Breast epithelium (tissue), 4 donors: ENCODE measurements at regions not wholly inside any gene's neighbourhood (a gene's known extent, or its start where the extent isn't known, plus 50 kb on each side); places are given as distances from the start of the nearest gene placed in this dataset.

Experiments
- DNase-seq, 2 donors: peaks; one replicate each; pipeline ENCODE4 v3.0.0-alpha.2; 2019; ENCODE audit warnings: low spot score in 2 of 2
- H3K27ac ChIP-seq, 2 donors: fragments of 200-600 bp; sonication (generic) in 1 of 2; one replicate each; pipeline ENCODE4 v1.5.1; 2016 to 2019; ENCODE audit warnings: mild to moderate bottlenecking in 1 of 2
- H3K27me3 ChIP-seq, 2 donors: fragments of 200-600 bp; sonication (generic) in 1 of 2; one replicate each; pipeline versions ENCODE4 v1.5.1 to v1.6.0; 2017 to 2019; ENCODE audit warnings: control low read depth in 1 of 2, mild to moderate bottlenecking in 1 of 2
- H3K36me3 ChIP-seq: fragments of 200-600 bp; one replicate; pipeline ENCODE4 v1.5.1; 2019
- H3K4me1 ChIP-seq, 2 donors: fragments of 200-600 bp; sonication (generic); one replicate each; pipeline ENCODE4 v1.5.1; 2016 to 2019; ENCODE audit warnings: control low read depth in 1 of 2
- H3K4me3 ChIP-seq, 3 donors: fragments of 200-600 bp; sonication (generic); 1 replicate in 2 of 3; 2 replicates in 1 of 3; pipeline ENCODE4 v1.5.1; 2016 to 2019; ENCODE audit warnings: mild to moderate bottlenecking in 3 of 3, moderate library complexity in 2 of 3
- H3K9me3 ChIP-seq, 2 donors: fragments of 200-600 bp; sonication (generic) in 1 of 2; one replicate each; pipeline ENCODE4 v1.5.1; 2016 to 2019; ENCODE audit warnings: control low read depth in 1 of 2
- POLR2A ChIP-seq: fragments of 450-650 bp; IDR thresholded peaks from one replicate; pipeline ENCODE4 v1.6.1; 2016; ENCODE audit warnings: antibody characterized with exemption, mild to moderate bottlenecking, moderate library complexity
- POLR2AphosphoS5 ChIP-seq, 3 donors: sonication (generic); formaldehyde crosslinking; IDR thresholded peaks; one replicate each; pipeline ENCODE4 v1.6.1; 2017; ENCODE audit warnings: antibody characterized with exemption in 3 of 3
- intact Hi-C: fragments of 100-400 bp; cut with DNase I; formaldehyde crosslinking; loops from one replicate; pipeline ENCODE4 v1.15.1; 2023; ENCODE audit warnings: low total_unique reads
- TF ChIP-seq, protein P1 (sequence below), 3 donors: fragments of 450-650 bp; IDR thresholded peaks; one replicate each; pipeline ENCODE4 v1.5.1; 2016 to 2017; ENCODE audit warnings: antibody characterized with exemption in 3 of 3, mild to moderate bottlenecking in 3 of 3, moderate library complexity in 3 of 3

- intact Hi-C loops = no loop called here
- Histone ChIP-seq H3K9me3 (no peaks in the 10 kb centered on the region), H3K27me3 (no peaks in the 10 kb centered on the region), H3K36me3 (no peaks in the 10 kb centered on the region), H3K4me3 (no peak overlapping the region), H3K4me1 (no peaks in the 10 kb centered on the region), H3K27ac (no peak overlapping the region)
- no peak for DNase-seq
- no peak for TF ChIP-seq POLR2A
- TF ChIP-seq, protein P1, sequence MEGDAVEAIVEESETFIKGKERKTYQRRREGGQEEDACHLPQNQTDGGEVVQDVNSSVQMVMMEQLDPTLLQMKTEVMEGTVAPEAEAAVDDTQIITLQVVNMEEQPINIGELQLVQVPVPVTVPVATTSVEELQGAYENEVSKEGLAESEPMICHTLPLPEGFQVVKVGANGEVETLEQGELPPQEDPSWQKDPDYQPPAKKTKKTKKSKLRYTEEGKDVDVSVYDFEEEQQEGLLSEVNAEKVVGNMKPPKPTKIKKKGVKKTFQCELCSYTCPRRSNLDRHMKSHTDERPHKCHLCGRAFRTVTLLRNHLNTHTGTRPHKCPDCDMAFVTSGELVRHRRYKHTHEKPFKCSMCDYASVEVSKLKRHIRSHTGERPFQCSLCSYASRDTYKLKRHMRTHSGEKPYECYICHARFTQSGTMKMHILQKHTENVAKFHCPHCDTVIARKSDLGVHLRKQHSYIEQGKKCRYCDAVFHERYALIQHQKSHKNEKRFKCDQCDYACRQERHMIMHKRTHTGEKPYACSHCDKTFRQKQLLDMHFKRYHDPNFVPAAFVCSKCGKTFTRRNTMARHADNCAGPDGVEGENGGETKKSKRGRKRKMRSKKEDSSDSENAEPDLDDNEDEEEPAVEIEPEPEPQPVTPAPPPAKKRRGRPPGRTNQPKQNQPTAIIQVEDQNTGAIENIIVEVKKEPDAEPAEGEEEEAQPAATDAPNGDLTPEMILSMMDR (IDR thresholded peaks at IDR 0.05) = no peak
- TF ChIP-seq POLR2AphosphoS5 (IDR thresholded peaks at IDR 0.05) = no peak
These were observed 73.9 kb downstream of the RMI1 start for GRCh38 chr9:84054341-84055010.

- DNase-seq = no peak
- intact Hi-C loops = no loop called here
- Histone ChIP-seq H3K27ac (no peak overlapping the region), H3K27me3 (no peaks in the 10 kb centered on the region), H3K9me3 (no peaks in the 10 kb centered on the region), H3K4me1 (no peaks in the 10 kb centered on the region), H3K4me3 (no peak overlapping the region), H3K36me3 (no peaks in the 10 kb centered on the region)
- TF ChIP-seq POLR2A = no peak
- no peak for TF ChIP-seq POLR2AphosphoS5 (IDR thresholded peaks at IDR 0.05)
- TF ChIP-seq, protein P1 (IDR thresholded peaks at IDR 0.05) = no peak
These were observed 77.1 kb downstream of the RMI1 start for GRCh38 chr9:84057662-84058061.

GRCh38 chr9:84059936-84060335, 79.3 kb downstream of the RMI1 start:
- DNase-seq = no peak
- TF ChIP-seq POLR2AphosphoS5 (IDR thresholded peaks at IDR 0.05) = no peak
- TF ChIP-seq, protein P1 (IDR thresholded peaks at IDR 0.05) = no peak
- H3K36me3 ChIP-seq = no peaks in the 10 kb centered on the region
- H3K27ac ChIP-seq = no peak overlapping the region
- no peaks in the 10 kb centered on the region for H3K27me3 ChIP-seq
- no peak overlapping the region for H3K4me3 ChIP-seq
- H3K9me3 ChIP-seq = no peaks in the 10 kb centered on the region
- no peaks in the 10 kb centered on the region for H3K4me1 ChIP-seq
- intact Hi-C loops = no loop called here

- TF ChIP-seq POLR2A = no peak
- TF ChIP-seq POLR2AphosphoS5 (IDR thresholded peaks at IDR 0.05) = no peak
- TF ChIP-seq, protein P1 (IDR thresholded peaks at IDR 0.05) = no peak
- Histone ChIP-seq H3K9me3 (no peaks in the 10 kb centered on the region), H3K4me1 (no peaks in the 10 kb centered on the region), H3K4me3 (no peak overlapping the region), H3K27ac (no peak overlapping the region), H3K36me3 (no peaks in the 10 kb centered on the region), H3K27me3 (no peaks in the 10 kb centered on the region)
- intact Hi-C loops = no loop called here
- no peak for DNase-seq
These were observed 81.1 kb downstream of the RMI1 start for GRCh38 chr9:84061613-84062193.

GRCh38 chr9:84062538-84062937, 81.9 kb downstream of the RMI1 start:
- no peaks in the 10 kb centered on the region for H3K27me3 ChIP-seq
- no peaks in the 10 kb centered on the region for H3K36me3 ChIP-seq
- no peak overlapping the region for H3K4me3 ChIP-seq
- intact Hi-C loops = no loop called here
- no peak for TF ChIP-seq POLR2AphosphoS5 (IDR thresholded peaks at IDR 0.05)
- TF ChIP-seq POLR2A = no peak
- TF ChIP-seq, protein P1 (IDR thresholded peaks at IDR 0.05) = no peak
- no peak overlapping the region for H3K27ac ChIP-seq
- DNase-seq = no peak
- no peaks in the 10 kb centered on the region for H3K4me1 ChIP-seq
- H3K9me3 ChIP-seq = no peaks in the 10 kb centered on the region
